DOHH2 (cell line): ENCODE measurements at regions not wholly inside any gene's neighbourhood (a gene's known extent, or its start where the extent isn't known, plus 50 kb on each side); places are given as distances from the start of the nearest gene placed in this dataset.

Experiments used
- H3F3A ChIP-seq: fragments of 200-600 bp; sonication (generic), shearing (Covaris generic); 2 replicates; pipeline ENCODE4 v1.6.0; 2016; ENCODE audit warnings: antibody characterized with exemption, mild to moderate bottlenecking; ENCODE audit not compliant: control insufficient read depth, insufficient read depth
- H3K27ac ChIP-seq: fragments of 200-600 bp; sonication (generic); 2 replicates; pipeline ENCODE4 v1.5.1; 2014; ENCODE audit warnings: low read depth, mild to moderate bottlenecking, low read length, moderate library complexity
- H3K27me3 ChIP-seq: fragments of 200-600 bp; sonication (generic); 2 replicates; pipeline ENCODE4 v1.6.1; 2014; ENCODE audit warnings: mild to moderate bottlenecking, low read length, mixed read lengths; ENCODE audit not compliant: control insufficient read depth
- H3K36me3 ChIP-seq: fragments of 200-600 bp; sonication (generic); 2 replicates; pipeline ENCODE4 v1.6.1; 2014; ENCODE audit warnings: mild to moderate bottlenecking, low read length, moderate library complexity, mixed read lengths; ENCODE audit not compliant: control insufficient read depth
- H3K4me1 ChIP-seq: fragments of 200-600 bp; sonication (generic); 2 replicates; pipeline ENCODE4 v1.6.1; 2014; ENCODE audit warnings: mild to moderate bottlenecking, low read length, mixed read lengths; ENCODE audit not compliant: control insufficient read depth
- H3K4me2 ChIP-seq: fragments of 200-600 bp; sonication (generic); 2 replicates; pipeline ENCODE4 v1.6.0; 2014; ENCODE audit warnings: mild to moderate bottlenecking, low read length, moderate library complexity
- H3K4me3 ChIP-seq: fragments of 200-600 bp; sonication (generic); 2 replicates; pipeline ENCODE4 v1.5.1; 2014; ENCODE audit warnings: mild to moderate bottlenecking, low read length, mixed read lengths
- H3K79me2 ChIP-seq: fragments of 200-600 bp; sonication (generic); 2 replicates; pipeline ENCODE4 v1.6.1; 2014; ENCODE audit warnings: mild to moderate bottlenecking, low read length, mixed read lengths; ENCODE audit not compliant: control insufficient read depth
- H3K9me2 ChIP-seq: fragments of 200-600 bp; sonication (generic); replicated peaks from 2 replicates; pipeline ENCODE4 v1.6.1; 2014; ENCODE audit warnings: mild to moderate bottlenecking, low read length, mixed read lengths; ENCODE audit not compliant: control insufficient read depth
- H3K9me3 ChIP-seq: fragments of 200-600 bp; sonication (generic); 2 replicates; pipeline ENCODE4 v1.6.1; 2014; ENCODE audit warnings: antibody characterized with exemption, low read length, mixed read lengths; ENCODE audit not compliant: control insufficient read depth, insufficient read depth
- H4K20me1 ChIP-seq: fragments of 200-600 bp; sonication (generic); 2 replicates; pipeline ENCODE4 v1.6.0; 2014; ENCODE audit warnings: low read depth, mild to moderate bottlenecking, antibody characterized with exemption, low read length, moderate library complexity; ENCODE audit not compliant: control insufficient read depth, insufficient read depth
- EZH2phosphoT487 ChIP-seq: fragments of 200-600 bp; sonication (generic); IDR thresholded peaks from 2 replicates; pipeline ENCODE4 v1.6.1; 2017; ENCODE audit warnings: borderline replicate concordance, mild to moderate bottlenecking, antibody characterized with exemption, low read length, moderate library complexity, mixed read lengths
- TF ChIP-seq, protein P1 (sequence below): fragments of 200-600 bp; sonication (generic); IDR thresholded peaks from one replicate; pipeline ENCODE4 v1.5.1; 2014; ENCODE audit warnings: antibody characterized with exemption, mild to moderate bottlenecking, low read depth, low read length; ENCODE audit not compliant: poor library complexity, severe bottlenecking

DNA sequence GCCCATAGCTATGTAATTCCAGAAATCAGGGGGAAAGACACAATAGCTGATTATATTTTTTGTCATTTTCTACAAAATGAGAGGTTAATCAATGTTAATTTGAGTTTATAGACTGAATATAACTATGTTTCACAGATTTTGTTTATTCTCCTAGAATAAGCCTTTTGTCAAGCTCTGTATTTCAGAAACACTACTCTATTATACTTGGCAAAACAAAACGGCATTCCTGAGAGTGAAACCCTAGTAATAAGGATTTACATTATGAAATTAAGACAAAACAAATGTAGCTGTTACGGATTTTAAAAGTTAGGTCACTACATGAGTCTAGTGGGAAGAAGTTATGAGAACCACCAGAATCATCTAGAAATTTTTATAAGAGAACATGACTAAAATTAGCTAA, 334.2 kb downstream of the KLF12 start:
- Histone ChIP-seq H3K9me2 (no peaks in the 10 kb centered on the region), H3K9me3 (no peaks in the 10 kb centered on the region), H3K4me2 (no peak overlapping the region), H3F3A (no peaks in the 10 kb centered on the region), H3K27me3 (no peaks in the 10 kb centered on the region), H3K79me2 (no peaks in the 10 kb centered on the region), H3K36me3 (no peaks in the 10 kb centered on the region), H3K4me3 (no peak overlapping the region), H3K27ac (no peak overlapping the region), H3K4me1 (no peaks in the 10 kb centered on the region), H4K20me1 (no peaks in the 10 kb centered on the region)
- TF ChIP-seq EZH2phosphoT487 = no peak
- TF ChIP-seq, protein P1, sequence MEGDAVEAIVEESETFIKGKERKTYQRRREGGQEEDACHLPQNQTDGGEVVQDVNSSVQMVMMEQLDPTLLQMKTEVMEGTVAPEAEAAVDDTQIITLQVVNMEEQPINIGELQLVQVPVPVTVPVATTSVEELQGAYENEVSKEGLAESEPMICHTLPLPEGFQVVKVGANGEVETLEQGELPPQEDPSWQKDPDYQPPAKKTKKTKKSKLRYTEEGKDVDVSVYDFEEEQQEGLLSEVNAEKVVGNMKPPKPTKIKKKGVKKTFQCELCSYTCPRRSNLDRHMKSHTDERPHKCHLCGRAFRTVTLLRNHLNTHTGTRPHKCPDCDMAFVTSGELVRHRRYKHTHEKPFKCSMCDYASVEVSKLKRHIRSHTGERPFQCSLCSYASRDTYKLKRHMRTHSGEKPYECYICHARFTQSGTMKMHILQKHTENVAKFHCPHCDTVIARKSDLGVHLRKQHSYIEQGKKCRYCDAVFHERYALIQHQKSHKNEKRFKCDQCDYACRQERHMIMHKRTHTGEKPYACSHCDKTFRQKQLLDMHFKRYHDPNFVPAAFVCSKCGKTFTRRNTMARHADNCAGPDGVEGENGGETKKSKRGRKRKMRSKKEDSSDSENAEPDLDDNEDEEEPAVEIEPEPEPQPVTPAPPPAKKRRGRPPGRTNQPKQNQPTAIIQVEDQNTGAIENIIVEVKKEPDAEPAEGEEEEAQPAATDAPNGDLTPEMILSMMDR = no peak

DNA sequence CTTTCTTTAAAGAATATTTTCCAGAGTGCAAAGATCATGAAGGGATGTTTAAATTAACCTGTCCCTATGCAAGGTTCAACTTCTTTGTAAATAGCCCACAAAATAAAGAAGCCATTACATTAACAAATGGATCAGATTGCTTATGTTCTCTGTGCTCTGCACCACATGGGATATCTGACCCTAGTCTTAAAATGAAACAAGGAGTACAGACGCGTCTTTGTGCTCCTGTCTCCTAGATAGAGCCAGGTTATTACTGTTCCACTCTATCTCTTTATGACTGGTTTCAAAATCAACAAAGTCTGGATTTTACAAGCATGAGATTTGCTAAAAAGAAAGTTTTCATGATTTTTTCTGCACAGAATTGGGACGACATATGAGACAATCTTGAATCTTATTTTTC, 339.4 kb downstream of the KLF12 start:
- Histone ChIP-seq H3K79me2 (no peaks in the 10 kb centered on the region), H3K27me3 (no peaks in the 10 kb centered on the region), H3K4me2 (no peak overlapping the region), H3K4me3 (no peak overlapping the region), H3K9me3 (no peaks in the 10 kb centered on the region), H3K27ac (no peak overlapping the region), H3K9me2 (no peaks in the 10 kb centered on the region), H3K4me1 (no peaks in the 10 kb centered on the region), H4K20me1 (no peaks in the 10 kb centered on the region), H3K36me3 (no peaks in the 10 kb centered on the region), H3F3A (no peaks in the 10 kb centered on the region)
- TF ChIP-seq, protein P1 = no peak
- TF ChIP-seq EZH2phosphoT487 = no peak

DNA sequence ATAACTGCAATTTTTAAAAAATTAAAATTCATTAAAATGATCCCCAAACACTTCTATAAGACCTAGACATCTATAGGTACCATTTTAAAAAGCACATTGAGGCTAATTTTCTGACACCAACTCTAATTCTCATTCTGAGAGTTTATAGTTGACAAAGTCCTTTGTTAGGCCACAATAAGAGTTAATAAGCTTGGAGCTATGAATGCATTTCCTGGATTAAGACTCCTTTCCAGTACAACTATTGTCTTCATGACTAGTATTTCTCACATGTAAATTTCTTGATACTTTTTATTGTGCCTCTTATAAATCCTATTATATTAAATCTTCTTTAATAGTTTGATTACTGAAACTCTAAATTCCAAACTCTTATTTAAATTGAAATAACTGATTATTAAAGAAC, 340.8 kb downstream of the KLF12 start:
- no peak overlapping the region for H3K27ac ChIP-seq
- TF ChIP-seq, protein P1 = no peak
- TF ChIP-seq EZH2phosphoT487 = no peak
- H4K20me1 ChIP-seq = no peaks in the 10 kb centered on the region
- H3F3A ChIP-seq = no peaks in the 10 kb centered on the region
- H3K27me3 ChIP-seq = no peaks in the 10 kb centered on the region
- no peaks in the 10 kb centered on the region for H3K36me3 ChIP-seq
- H3K79me2 ChIP-seq = no peaks in the 10 kb centered on the region
- no peaks in the 10 kb centered on the region for H3K9me3 ChIP-seq
- no peak overlapping the region for H3K4me2 ChIP-seq
- H3K9me2 ChIP-seq = no peaks in the 10 kb centered on the region
- H3K4me1 ChIP-seq = no peaks in the 10 kb centered on the region
- H3K4me3 ChIP-seq = no peak overlapping the region

DNA sequence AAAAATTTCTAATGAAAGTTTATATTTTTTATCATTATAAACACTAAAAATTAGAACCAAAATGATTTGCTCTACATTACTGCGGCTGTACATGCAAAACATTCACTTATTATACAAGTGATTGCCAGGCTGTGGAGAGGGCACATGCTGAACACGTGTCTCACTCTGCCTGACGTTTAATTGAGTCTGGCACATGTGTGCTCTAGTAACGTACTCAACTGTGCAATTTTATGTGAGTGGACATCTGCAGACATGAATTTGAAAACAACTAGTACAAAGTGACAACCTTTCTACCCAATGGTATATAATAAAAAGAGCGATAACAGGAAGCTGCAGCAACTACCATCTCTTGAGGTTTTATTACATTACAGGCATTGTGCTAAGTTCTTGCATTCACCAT, 341.4 kb downstream of the KLF12 start:
- H3K27ac ChIP-seq = no peak overlapping the region
- H3K27me3 ChIP-seq = no peaks in the 10 kb centered on the region
- no peaks in the 10 kb centered on the region; the same call in 1 of the 2 replicates for H3K9me2 ChIP-seq
- no peak overlapping the region for H3K4me3 ChIP-seq
- H3K9me3 ChIP-seq = no peaks in the 10 kb centered on the region
- H3K4me2 ChIP-seq = no peak overlapping the region
- TF ChIP-seq, protein P1 = no peak
- no peak for TF ChIP-seq EZH2phosphoT487
- no peaks in the 10 kb centered on the region for H3K36me3 ChIP-seq
- H3F3A ChIP-seq = no peaks in the 10 kb centered on the region
- H3K4me1 ChIP-seq = no peaks in the 10 kb centered on the region
- H4K20me1 ChIP-seq = no peaks in the 10 kb centered on the region
- no peaks in the 10 kb centered on the region for H3K79me2 ChIP-seq
